ENCODE measurements at regions not wholly inside any gene's neighbourhood (a gene's known extent, or its start where the extent isn't known, plus 50 kb on each side); places are given as distances from the start of the nearest gene placed in this dataset.

- H3K36me3 ChIP-seq (ENCODE audit: control insufficient read depth, insufficient read depth, low read length) = no peaks in the 10 kb centered on the region
- H3K4me3 ChIP-seq (ENCODE audit: low read depth, low read length) = no peak overlapping the region
- H3K27me3 ChIP-seq (ENCODE audit: control insufficient read depth, insufficient read depth, low read length) = no peaks in the 10 kb centered on the region
- TF ChIP-seq CTCF (IDR thresholded peaks at IDR 0.05; ENCODE audit: insufficient read depth, low read length, poor library complexity, severe bottlenecking) = no peak
- DNase-seq (ENCODE audit: low read depth) = no peak
Observed at GRCh38 chr5:125293223-125293622, 546.8 kb upstream of the ZNF608 start.

GRCh38 chr5:125293726-125294125 lies 547.3 kb upstream of the ZNF608 start:
- Histone ChIP-seq H3K27me3 (ENCODE audit: control insufficient read depth, insufficient read depth, low read length) (no peaks in the 10 kb centered on the region), H3K36me3 (ENCODE audit: control insufficient read depth, insufficient read depth, low read length) (no peaks in the 10 kb centered on the region), H3K4me3 (ENCODE audit: low read depth, low read length) (no peak overlapping the region)
- DNase-seq (ENCODE audit: low read depth) = no peak
- TF ChIP-seq CTCF (IDR thresholded peaks at IDR 0.05; ENCODE audit: insufficient read depth, low read length, poor library complexity, severe bottlenecking) = no peak

GRCh38 chr5:125294844-125295243 lies 548.4 kb upstream of the ZNF608 start:
- H3K4me3 ChIP-seq (ENCODE audit: low read depth, low read length) = no peak overlapping the region
- DNase-seq (ENCODE audit: low read depth) = no peak
- TF ChIP-seq CTCF (IDR thresholded peaks at IDR 0.05; ENCODE audit: insufficient read depth, low read length, poor library complexity, severe bottlenecking) = no peak
- no peaks in the 10 kb centered on the region for H3K27me3 ChIP-seq (ENCODE audit: control insufficient read depth, insufficient read depth, low read length)
- H3K36me3 ChIP-seq (ENCODE audit: control insufficient read depth, insufficient read depth, low read length) = no peaks in the 10 kb centered on the region

- no peak for DNase-seq (ENCODE audit: low read depth)
- Histone ChIP-seq H3K36me3 (ENCODE audit: control insufficient read depth, insufficient read depth, low read length) (no peaks in the 10 kb centered on the region), H3K27me3 (ENCODE audit: control insufficient read depth, insufficient read depth, low read length) (no peaks in the 10 kb centered on the region), H3K4me3 (ENCODE audit: low read depth, low read length) (no peak overlapping the region)
- no peak for TF ChIP-seq CTCF (IDR thresholded peaks at IDR 0.05; ENCODE audit: insufficient read depth, low read length, poor library complexity, severe bottlenecking)
Observed at GRCh38 chr5:125295405-125295872, 549.0 kb upstream of the ZNF608 start.

- H3K36me3 ChIP-seq (ENCODE audit: control insufficient read depth, insufficient read depth, low read length) = no peaks in the 10 kb centered on the region
- no peaks in the 10 kb centered on the region for H3K27me3 ChIP-seq (ENCODE audit: control insufficient read depth, insufficient read depth, low read length)
- TF ChIP-seq CTCF (IDR thresholded peaks at IDR 0.05; ENCODE audit: insufficient read depth, low read length, poor library complexity, severe bottlenecking) = no peak
- H3K4me3 ChIP-seq (ENCODE audit: low read depth, low read length) = no peak overlapping the region
- DNase-seq (ENCODE audit: low read depth) = no peak
Observed at GRCh38 chr5:125298258-125298657, 551.8 kb upstream of the ZNF608 start.

- no peak for TF ChIP-seq CTCF (IDR thresholded peaks at IDR 0.05; ENCODE audit: insufficient read depth, low read length, poor library complexity, severe bottlenecking)
- Histone ChIP-seq H3K4me3 (ENCODE audit: low read depth, low read length) (no peak overlapping the region), H3K36me3 (ENCODE audit: control insufficient read depth, insufficient read depth, low read length) (no peaks in the 10 kb centered on the region), H3K27me3 (ENCODE audit: control insufficient read depth, insufficient read depth, low read length) (no peaks in the 10 kb centered on the region)
- DNase-seq (ENCODE audit: low read depth) = no peak
Observed at GRCh38 chr5:125298746-125299379, 552.4 kb upstream of the ZNF608 start.

All from kidney epithelial cell (primary cell).